GM23338 (cell line): ENCODE measurements at regions not wholly inside any gene's neighbourhood (a gene's known extent, or its start where the extent isn't known, plus 50 kb on each side); places are given as distances from the start of the nearest gene placed in this dataset.

ENCODE experiments used
- ATAC-seq: fragments of 200-7000 bp; cut with Tn5 transposase; 3 replicates; pipeline ENCODE4 v1.9.1; 2020
- DNase-seq: peaks from one replicate; pipeline ENCODE4 v3.0.0-alpha.2; 2015; ENCODE audit warnings: low spot score
- H2AFZ ChIP-seq: fragments of 200-600 bp; sonication (generic); 2 replicates; pipeline ENCODE4 v1.8.0; 2016; ENCODE audit warnings: antibody characterized with exemption, mild to moderate bottlenecking, moderate library complexity
- H3F3A ChIP-seq: fragments of 200-600 bp; sonication (generic); replicated peaks from 2 replicates; pipeline ENCODE4 v1.8.0; 2017; ENCODE audit warnings: antibody characterized with exemption, mixed run types, low read depth
- H3K27ac ChIP-seq: fragments of 200-600 bp; sonication (generic); 2 replicates; pipeline ENCODE4 v1.6.1; 2016; ENCODE audit warnings: low read depth
- H3K27me3 ChIP-seq: fragments of 200-600 bp; sonication (generic); 2 replicates; pipeline ENCODE4 v1.8.0; 2016; ENCODE audit warnings: mild to moderate bottlenecking, mixed run types, moderate library complexity; ENCODE audit not compliant: insufficient read depth
- H3K36me3 ChIP-seq: fragments of 200-600 bp; sonication (generic); 2 replicates; pipeline ENCODE4 v1.8.0; 2016; ENCODE audit warnings: mild to moderate bottlenecking; ENCODE audit not compliant: insufficient read depth
- H3K4me1 ChIP-seq: fragments of 200-600 bp; sonication (generic); 2 replicates; pipeline ENCODE4 v1.8.0; 2016; ENCODE audit warnings: mild to moderate bottlenecking, moderate library complexity; ENCODE audit not compliant: insufficient read depth
- H3K4me2 ChIP-seq: fragments of 200-600 bp; sonication (generic); 2 replicates; pipeline ENCODE4 v1.7.1; 2017; ENCODE audit warnings: mixed run types
- H3K4me3 ChIP-seq: fragments of 200-600 bp; sonication (generic); 2 replicates; pipeline ENCODE4 v1.6.1; 2016; ENCODE audit warnings: mixed run types
- H3K79me2 ChIP-seq: fragments of 200-600 bp; sonication (generic); replicated peaks from 2 replicates; pipeline ENCODE4 v1.8.0; 2017; ENCODE audit warnings: mild to moderate bottlenecking; ENCODE audit not compliant: insufficient read depth
- H3K9me2 ChIP-seq: fragments of 200-600 bp; sonication (generic); 2 replicates; pipeline ENCODE4 v1.8.0; 2017; ENCODE audit not compliant: insufficient read depth
- H4K20me1 ChIP-seq: fragments of 200-600 bp; sonication (generic); replicated peaks from 2 replicates; pipeline ENCODE4 v1.8.0; 2017; ENCODE audit warnings: mild to moderate bottlenecking; ENCODE audit not compliant: insufficient read depth
- H3K27ac Mint-ChIP-seq: 2 replicates; pipeline ENCODE4 v1.8.0; 2020; ENCODE audit warnings: inconsistent platforms, mild to moderate bottlenecking, moderate library complexity, mixed read lengths
- H3K27me3 Mint-ChIP-seq: 3 replicates; pipeline ENCODE4 v1.8.0; 2022; ENCODE audit warnings: low read depth, mild to moderate bottlenecking, moderate library complexity, mixed read lengths, inconsistent platforms; ENCODE audit not compliant: insufficient read depth, poor library complexity
- H3K36me3 Mint-ChIP-seq: 3 replicates; pipeline ENCODE4 v1.8.0; 2021; ENCODE audit warnings: low read depth, mild to moderate bottlenecking, inconsistent platforms, moderate library complexity, mixed read lengths
- H3K4me1 Mint-ChIP-seq: 3 replicates; pipeline ENCODE4 v1.8.0; 2020; ENCODE audit warnings: mild to moderate bottlenecking, inconsistent platforms, mixed read lengths
- H3K4me3 Mint-ChIP-seq: 3 replicates; pipeline ENCODE4 v1.8.0; 2021; ENCODE audit warnings: moderate library complexity, mild to moderate bottlenecking, inconsistent platforms, mixed read lengths
- H3K9me3 Mint-ChIP-seq: 3 replicates; pipeline ENCODE4 v1.8.0; 2020; ENCODE audit warnings: moderate library complexity, mild to moderate bottlenecking, inconsistent platforms, mixed read lengths
- CREB1 ChIP-seq: fragments of 250-450 bp; sonication (Bioruptor Pico); IDR thresholded peaks from 2 replicates; pipeline ENCODE4 v1.5.0; 2020; ENCODE audit warnings: low read depth, mild to moderate bottlenecking, moderate library complexity
- EZH2 ChIP-seq: fragments of 200-600 bp; sonication (generic); IDR thresholded peaks from one replicate; pipeline ENCODE4 v1.8.0; 2017; ENCODE audit warnings: antibody characterized with exemption, mild to moderate bottlenecking, low read depth; ENCODE audit not compliant: unreplicated experiment
- EZH2phosphoT487 ChIP-seq: fragments of 200-600 bp; sonication (generic); IDR thresholded peaks from one replicate; pipeline ENCODE4 v1.8.1; 2018; ENCODE audit warnings: antibody characterized with exemption; ENCODE audit not compliant: unreplicated experiment
- JUNB ChIP-seq: IDR thresholded peaks from one replicate; pipeline ENCODE4 v1.6.1; 2016; ENCODE audit warnings: antibody characterized with exemption; ENCODE audit not compliant: unreplicated experiment
- NANOG ChIP-seq: IDR thresholded peaks from 2 replicates; pipeline ENCODE4 v1.6.1; 2016; ENCODE audit warnings: antibody characterized with exemption, borderline replicate concordance
- POLR2AphosphoS5 ChIP-seq: IDR thresholded peaks from 2 replicates; pipeline ENCODE4 v1.6.1; 2016; ENCODE audit warnings: antibody characterized with exemption, low read depth
- STAT1 ChIP-seq: IDR thresholded peaks from one replicate; pipeline ENCODE4 v1.6.1; 2016; ENCODE audit warnings: antibody characterized with exemption; ENCODE audit not compliant: unreplicated experiment
- ZNF114 ChIP-seq: fragments of 250-450 bp; sonication (Bioruptor Pico); IDR thresholded peaks from 2 replicates; pipeline ENCODE4 v1.5.0; 2020; ENCODE audit warnings: mild to moderate bottlenecking, moderate library complexity
- ZNF331 ChIP-seq: fragments of 250-450 bp; sonication (Bioruptor Pico); IDR thresholded peaks from 2 replicates; pipeline ENCODE4 v1.5.0; 2020; ENCODE audit warnings: low read depth, mild to moderate bottlenecking, moderate library complexity
- TF ChIP-seq, protein P1 (sequence below), 2 experiments: fragments of 200-600 bp in 1 of 2; sonication (generic) in 1 of 2; conservative IDR thresholded peaks; 2 replicates each; pipeline versions ENCODE4 v1.5.1 to v1.6.1; 2016 to 2017; ENCODE audit warnings: antibody characterized with exemption in 2 of 2, low read depth in 2 of 2, mild to moderate bottlenecking in 2 of 2, moderate library complexity in 1 of 2
- TF ChIP-seq, protein P2 (sequence below): IDR thresholded peaks from 2 replicates; pipeline ENCODE4 v1.6.1; 2016; ENCODE audit warnings: antibody characterized with exemption
- TF ChIP-seq, protein P3 (sequence below): IDR thresholded peaks from one replicate; pipeline ENCODE4 v1.6.1; 2018; ENCODE audit warnings: antibody characterized with exemption; ENCODE audit not compliant: unreplicated experiment
- TF ChIP-seq, protein P4 (sequence below): fragments of 250-450 bp; sonication (Bioruptor Pico); IDR thresholded peaks from 2 replicates; pipeline ENCODE4 v1.5.0; 2020; ENCODE audit warnings: mild to moderate bottlenecking, moderate library complexity

DNA sequence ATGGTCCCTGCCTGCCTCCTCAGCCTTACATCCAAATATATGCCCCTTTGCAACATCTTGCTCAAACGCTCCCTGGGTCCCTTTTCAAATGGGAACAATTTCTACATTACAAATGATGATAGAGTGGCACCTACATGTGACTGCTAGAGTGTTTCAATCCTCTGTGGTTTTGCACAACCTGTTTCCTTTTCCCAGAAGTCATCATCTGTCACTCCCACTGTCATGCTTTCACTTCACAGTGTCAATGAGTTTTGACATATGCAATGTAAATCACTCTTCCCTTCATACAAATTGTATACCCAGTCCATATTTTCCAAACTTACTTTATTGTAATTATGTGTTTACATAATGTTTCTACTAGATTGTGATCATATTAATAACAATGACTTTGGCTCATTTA is 887.3 kb downstream of the TDRD15 start:
- no peaks in the 10 kb centered on the region for H3K27me3 ChIP-seq
- no peak overlapping the region for H3K4me3 ChIP-seq
- H3K27me3 Mint-ChIP-seq: peaks cover 3% of the 10 kb centered on the region
- ATAC-seq (no peak), DNase-seq (no peak)
- no peak overlapping the region for H3K27ac ChIP-seq
- H3K36me3 Mint-ChIP-seq: peaks cover 16% of the 10 kb centered on the region; the same call in 2 of the 3 replicates
- H3K27ac Mint-ChIP-seq: no peak overlapping the region
- no peaks in the 10 kb centered on the region for H3K36me3 ChIP-seq
- no peak overlapping the region for H3K4me3 Mint-ChIP-seq
- H3K9me3 Mint-ChIP-seq: peaks cover 11% of the 10 kb centered on the region; the same call in 2 of the 3 replicates
- 0 out of 2 replicates have a peak, but pooled peaks cover 4% of the 10 kb centered on the region for H3K9me2 ChIP-seq
- no peak overlapping the region for H3K4me2 ChIP-seq
- no peaks in the 10 kb centered on the region for H3F3A ChIP-seq
- H3K79me2 ChIP-seq: no peaks in the 10 kb centered on the region
- H4K20me1 ChIP-seq: no peaks in the 10 kb centered on the region
- H2AFZ ChIP-seq: no peak overlapping the region
- peaks cover 26% of the 10 kb centered on the region for H3K4me1 Mint-ChIP-seq
- peaks cover 11% of the 10 kb centered on the region; the same call in 1 of the 2 replicates for H3K4me1 ChIP-seq
- TF ChIP-seq EZH2 (no peak), CREB1 (CRISPR knock-in tag) (no peak), ZNF114 (CRISPR knock-in tag) (no peak), STAT1 (no peak), JUNB (no peak), EZH2phosphoT487 (no peak), ZNF331 (CRISPR knock-in tag) (no peak), NANOG (no peak), POLR2AphosphoS5 (no peak)
- TF ChIP-seq, protein P1, sequence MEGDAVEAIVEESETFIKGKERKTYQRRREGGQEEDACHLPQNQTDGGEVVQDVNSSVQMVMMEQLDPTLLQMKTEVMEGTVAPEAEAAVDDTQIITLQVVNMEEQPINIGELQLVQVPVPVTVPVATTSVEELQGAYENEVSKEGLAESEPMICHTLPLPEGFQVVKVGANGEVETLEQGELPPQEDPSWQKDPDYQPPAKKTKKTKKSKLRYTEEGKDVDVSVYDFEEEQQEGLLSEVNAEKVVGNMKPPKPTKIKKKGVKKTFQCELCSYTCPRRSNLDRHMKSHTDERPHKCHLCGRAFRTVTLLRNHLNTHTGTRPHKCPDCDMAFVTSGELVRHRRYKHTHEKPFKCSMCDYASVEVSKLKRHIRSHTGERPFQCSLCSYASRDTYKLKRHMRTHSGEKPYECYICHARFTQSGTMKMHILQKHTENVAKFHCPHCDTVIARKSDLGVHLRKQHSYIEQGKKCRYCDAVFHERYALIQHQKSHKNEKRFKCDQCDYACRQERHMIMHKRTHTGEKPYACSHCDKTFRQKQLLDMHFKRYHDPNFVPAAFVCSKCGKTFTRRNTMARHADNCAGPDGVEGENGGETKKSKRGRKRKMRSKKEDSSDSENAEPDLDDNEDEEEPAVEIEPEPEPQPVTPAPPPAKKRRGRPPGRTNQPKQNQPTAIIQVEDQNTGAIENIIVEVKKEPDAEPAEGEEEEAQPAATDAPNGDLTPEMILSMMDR (conservative IDR thresholded peaks at IDR 0.05; ENCODE audit: low read depth in 2 of 2): no peak
- TF ChIP-seq, protein P2, sequence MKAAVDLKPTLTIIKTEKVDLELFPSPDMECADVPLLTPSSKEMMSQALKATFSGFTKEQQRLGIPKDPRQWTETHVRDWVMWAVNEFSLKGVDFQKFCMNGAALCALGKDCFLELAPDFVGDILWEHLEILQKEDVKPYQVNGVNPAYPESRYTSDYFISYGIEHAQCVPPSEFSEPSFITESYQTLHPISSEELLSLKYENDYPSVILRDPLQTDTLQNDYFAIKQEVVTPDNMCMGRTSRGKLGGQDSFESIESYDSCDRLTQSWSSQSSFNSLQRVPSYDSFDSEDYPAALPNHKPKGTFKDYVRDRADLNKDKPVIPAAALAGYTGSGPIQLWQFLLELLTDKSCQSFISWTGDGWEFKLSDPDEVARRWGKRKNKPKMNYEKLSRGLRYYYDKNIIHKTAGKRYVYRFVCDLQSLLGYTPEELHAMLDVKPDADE: no peak
- TF ChIP-seq, protein P3, sequence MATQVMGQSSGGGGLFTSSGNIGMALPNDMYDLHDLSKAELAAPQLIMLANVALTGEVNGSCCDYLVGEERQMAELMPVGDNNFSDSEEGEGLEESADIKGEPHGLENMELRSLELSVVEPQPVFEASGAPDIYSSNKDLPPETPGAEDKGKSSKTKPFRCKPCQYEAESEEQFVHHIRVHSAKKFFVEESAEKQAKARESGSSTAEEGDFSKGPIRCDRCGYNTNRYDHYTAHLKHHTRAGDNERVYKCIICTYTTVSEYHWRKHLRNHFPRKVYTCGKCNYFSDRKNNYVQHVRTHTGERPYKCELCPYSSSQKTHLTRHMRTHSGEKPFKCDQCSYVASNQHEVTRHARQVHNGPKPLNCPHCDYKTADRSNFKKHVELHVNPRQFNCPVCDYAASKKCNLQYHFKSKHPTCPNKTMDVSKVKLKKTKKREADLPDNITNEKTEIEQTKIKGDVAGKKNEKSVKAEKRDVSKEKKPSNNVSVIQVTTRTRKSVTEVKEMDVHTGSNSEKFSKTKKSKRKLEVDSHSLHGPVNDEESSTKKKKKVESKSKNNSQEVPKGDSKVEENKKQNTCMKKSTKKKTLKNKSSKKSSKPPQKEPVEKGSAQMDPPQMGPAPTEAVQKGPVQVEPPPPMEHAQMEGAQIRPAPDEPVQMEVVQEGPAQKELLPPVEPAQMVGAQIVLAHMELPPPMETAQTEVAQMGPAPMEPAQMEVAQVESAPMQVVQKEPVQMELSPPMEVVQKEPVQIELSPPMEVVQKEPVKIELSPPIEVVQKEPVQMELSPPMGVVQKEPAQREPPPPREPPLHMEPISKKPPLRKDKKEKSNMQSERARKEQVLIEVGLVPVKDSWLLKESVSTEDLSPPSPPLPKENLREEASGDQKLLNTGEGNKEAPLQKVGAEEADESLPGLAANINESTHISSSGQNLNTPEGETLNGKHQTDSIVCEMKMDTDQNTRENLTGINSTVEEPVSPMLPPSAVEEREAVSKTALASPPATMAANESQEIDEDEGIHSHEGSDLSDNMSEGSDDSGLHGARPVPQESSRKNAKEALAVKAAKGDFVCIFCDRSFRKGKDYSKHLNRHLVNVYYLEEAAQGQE: no peak
- TF ChIP-seq, protein P4, sequence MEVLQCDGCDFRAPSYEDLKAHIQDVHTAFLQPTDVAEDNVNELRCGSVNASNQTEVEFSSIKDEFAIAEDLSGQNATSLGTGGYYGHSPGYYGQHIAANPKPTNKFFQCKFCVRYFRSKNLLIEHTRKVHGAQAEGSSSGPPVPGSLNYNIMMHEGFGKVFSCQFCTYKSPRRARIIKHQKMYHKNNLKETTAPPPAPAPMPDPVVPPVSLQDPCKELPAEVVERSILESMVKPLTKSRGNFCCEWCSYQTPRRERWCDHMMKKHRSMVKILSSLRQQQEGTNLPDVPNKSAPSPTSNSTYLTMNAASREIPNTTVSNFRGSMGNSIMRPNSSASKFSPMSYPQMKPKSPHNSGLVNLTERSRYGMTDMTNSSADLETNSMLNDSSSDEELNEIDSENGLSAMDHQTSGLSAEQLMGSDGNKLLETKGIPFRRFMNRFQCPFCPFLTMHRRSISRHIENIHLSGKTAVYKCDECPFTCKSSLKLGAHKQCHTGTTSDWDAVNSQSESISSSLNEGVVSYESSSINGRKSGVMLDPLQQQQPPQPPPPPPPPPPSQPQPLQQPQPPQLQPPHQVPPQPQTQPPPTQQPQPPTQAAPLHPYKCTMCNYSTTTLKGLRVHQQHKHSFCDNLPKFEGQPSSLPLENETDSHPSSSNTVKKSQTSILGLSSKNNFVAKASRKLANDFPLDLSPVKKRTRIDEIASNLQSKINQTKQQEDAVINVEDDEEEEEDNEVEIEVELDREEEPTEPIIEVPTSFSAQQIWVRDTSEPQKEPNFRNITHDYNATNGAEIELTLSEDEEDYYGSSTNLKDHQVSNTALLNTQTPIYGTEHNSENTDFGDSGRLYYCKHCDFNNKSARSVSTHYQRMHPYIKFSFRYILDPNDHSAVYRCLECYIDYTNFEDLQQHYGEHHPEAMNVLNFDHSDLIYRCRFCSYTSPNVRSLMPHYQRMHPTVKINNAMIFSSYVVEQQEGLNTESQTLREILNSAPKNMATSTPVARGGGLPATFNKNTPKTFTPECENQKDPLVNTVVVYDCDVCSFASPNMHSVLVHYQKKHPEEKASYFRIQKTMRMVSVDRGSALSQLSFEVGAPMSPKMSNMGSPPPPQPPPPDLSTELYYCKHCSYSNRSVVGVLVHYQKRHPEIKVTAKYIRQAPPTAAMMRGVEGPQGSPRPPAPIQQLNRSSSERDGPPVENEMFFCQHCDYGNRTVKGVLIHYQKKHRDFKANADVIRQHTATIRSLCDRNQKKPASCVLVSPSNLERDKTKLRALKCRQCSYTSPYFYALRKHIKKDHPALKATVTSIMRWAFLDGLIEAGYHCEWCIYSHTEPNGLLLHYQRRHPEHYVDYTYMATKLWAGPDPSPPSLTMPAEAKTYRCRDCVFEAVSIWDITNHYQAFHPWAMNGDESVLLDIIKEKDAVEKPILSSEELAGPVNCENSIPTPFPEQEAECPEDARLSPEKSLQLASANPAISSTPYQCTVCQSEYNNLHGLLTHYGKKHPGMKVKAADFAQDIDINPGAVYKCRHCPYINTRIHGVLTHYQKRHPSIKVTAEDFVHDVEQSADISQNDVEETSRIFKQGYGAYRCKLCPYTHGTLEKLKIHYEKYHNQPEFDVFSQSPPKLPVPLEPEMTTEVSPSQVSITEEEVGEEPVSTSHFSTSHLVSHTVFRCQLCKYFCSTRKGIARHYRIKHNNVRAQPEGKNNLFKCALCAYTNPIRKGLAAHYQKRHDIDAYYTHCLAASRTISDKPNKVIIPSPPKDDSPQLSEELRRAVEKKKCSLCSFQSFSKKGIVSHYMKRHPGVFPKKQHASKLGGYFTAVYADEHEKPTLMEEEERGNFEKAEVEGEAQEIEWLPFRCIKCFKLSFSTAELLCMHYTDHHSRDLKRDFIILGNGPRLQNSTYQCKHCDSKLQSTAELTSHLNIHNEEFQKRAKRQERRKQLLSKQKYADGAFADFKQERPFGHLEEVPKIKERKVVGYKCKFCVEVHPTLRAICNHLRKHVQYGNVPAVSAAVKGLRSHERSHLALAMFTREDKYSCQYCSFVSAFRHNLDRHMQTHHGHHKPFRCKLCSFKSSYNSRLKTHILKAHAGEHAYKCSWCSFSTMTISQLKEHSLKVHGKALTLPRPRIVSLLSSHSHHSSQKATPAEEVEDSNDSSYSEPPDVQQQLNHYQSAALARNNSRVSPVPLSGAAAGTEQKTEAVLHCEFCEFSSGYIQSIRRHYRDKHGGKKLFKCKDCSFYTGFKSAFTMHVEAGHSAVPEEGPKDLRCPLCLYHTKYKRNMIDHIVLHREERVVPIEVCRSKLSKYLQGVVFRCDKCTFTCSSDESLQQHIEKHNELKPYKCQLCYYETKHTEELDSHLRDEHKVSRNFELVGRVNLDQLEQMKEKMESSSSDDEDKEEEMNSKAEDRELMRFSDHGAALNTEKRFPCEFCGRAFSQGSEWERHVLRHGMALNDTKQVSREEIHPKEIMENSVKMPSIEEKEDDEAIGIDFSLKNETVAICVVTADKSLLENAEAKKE (CRISPR knock-in tag): no peak
